ENCODE measurements at regions not wholly inside any gene's neighbourhood (a gene's known extent, or its start where the extent isn't known, plus 50 kb on each side); places are given as distances from the start of the nearest gene placed in this dataset.

DNA sequence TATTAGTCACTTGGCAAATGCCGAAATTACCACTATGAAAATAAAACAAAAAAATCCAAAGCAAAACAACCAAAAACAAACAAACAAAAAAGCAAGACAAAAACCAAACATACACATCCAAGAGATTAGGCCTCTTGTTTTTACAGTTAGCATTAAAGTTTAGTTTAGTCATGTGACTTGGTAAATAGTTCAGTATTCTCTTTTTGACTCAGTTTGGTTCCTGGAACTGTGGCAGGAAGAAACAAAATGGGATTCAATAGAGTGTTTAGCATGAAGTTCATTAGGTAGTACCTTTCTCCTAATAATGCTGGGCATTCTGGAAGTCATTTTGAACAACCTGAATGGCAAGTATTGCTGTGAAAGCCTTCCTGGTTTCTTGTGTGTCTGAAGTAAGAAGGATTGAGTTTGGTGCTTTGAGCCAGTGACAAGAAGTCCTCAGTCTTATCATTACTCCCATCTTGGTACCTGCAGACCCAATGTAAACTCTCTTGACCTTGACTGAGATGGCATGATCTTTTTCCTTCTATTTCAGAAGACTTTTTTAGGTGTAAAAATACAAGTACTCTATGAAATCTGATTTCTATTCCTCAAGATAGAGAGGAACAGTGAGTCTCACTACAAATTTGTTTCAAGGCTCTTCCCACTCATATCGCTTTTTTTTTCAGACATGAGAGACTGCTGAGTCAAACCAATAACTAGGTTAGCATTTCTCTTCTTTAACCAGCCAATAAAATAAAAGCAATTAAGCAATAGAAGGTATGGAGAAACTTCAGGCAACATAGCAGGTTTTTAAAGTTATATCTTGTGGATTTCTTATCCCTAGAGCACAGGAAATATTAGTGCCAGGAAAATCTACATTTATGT, 223.6 kb upstream of the PREP start:
- H3K9me3 ChIP-seq: no peaks in the 10 kb centered on the region
- DNase-seq (no peak), ATAC-seq (no peak)
- H3K27me3 ChIP-seq: no peaks in the 10 kb centered on the region
- no peak overlapping the region for H3K4me3 ChIP-seq
- H3K27ac ChIP-seq: no peak overlapping the region
- in situ Hi-C loops (cut with MboI; ENCODE audit: low sequenced_read_pairs in 4 of 4) (no loop called here), intact Hi-C loops (cut with DNase I; ENCODE audit: low total_unique reads) (no loop called here)
- TF ChIP-seq, protein P1, sequence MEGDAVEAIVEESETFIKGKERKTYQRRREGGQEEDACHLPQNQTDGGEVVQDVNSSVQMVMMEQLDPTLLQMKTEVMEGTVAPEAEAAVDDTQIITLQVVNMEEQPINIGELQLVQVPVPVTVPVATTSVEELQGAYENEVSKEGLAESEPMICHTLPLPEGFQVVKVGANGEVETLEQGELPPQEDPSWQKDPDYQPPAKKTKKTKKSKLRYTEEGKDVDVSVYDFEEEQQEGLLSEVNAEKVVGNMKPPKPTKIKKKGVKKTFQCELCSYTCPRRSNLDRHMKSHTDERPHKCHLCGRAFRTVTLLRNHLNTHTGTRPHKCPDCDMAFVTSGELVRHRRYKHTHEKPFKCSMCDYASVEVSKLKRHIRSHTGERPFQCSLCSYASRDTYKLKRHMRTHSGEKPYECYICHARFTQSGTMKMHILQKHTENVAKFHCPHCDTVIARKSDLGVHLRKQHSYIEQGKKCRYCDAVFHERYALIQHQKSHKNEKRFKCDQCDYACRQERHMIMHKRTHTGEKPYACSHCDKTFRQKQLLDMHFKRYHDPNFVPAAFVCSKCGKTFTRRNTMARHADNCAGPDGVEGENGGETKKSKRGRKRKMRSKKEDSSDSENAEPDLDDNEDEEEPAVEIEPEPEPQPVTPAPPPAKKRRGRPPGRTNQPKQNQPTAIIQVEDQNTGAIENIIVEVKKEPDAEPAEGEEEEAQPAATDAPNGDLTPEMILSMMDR (IDR thresholded peaks at IDR 0.05 in 4 of 5, conservative IDR thresholded peaks at IDR 0.05 in 1 of 5): no peak
- no peak for TF ChIP-seq POLR2A (IDR thresholded peaks at IDR 0.05)
- no peaks in the 10 kb centered on the region for H3K4me1 ChIP-seq
- H3K36me3 ChIP-seq: no peaks in the 10 kb centered on the region

DNA sequence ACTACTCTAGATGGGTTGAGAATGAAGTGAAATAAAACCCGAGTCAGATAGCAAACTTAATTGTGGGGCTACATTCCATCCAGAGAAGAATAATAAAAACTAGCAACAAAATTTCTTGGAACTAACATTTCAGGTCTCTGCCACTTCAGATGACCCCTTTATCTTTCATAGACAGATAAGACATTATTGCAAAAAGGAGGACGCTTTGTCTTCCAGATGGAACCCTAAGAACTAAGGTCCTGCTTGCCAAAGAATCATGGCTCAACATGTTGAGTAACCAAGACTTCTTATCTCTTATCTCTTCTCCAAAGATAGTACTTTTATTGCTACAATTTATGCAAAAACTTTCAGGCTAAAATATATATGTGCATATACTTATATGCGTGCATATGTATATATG, 221.1 kb upstream of the PREP start:
- Histone ChIP-seq H3K4me3 (no peak overlapping the region), H3K4me1 (no peaks in the 10 kb centered on the region), H3K27ac (no peak overlapping the region), H3K27me3 (no peaks in the 10 kb centered on the region), H3K36me3 (no peaks in the 10 kb centered on the region), H3K9me3 (no peaks in the 10 kb centered on the region)
- ATAC-seq (no peak), DNase-seq (no peak)
- in situ Hi-C loops (cut with MboI; ENCODE audit: low sequenced_read_pairs in 4 of 4): no loop called here
- intact Hi-C loops (cut with DNase I; ENCODE audit: low total_unique reads): no loop called here
- TF ChIP-seq POLR2A (IDR thresholded peaks at IDR 0.05): no peak
- TF ChIP-seq, protein P1 (IDR thresholded peaks at IDR 0.05 in 4 of 5, conservative IDR thresholded peaks at IDR 0.05 in 1 of 5): no peak

DNA sequence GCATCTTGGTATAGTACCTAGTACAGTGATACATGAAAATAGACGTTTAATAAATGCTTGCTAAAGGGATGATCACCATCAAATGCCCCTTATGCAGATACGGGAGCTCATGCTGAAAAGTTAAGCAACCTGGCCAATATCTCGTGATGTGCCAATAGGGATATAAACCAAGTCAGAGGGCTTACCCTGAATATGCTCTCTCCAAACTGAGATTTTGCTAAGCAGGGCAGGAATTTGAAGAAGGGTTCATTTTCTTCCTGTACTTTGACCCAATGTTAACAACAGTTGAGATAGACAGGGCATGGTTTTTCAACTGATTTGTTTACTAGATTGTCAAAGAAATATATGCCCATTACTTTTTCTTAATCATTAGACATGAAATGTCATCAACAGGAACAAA, 219.3 kb upstream of the PREP start:
- H3K36me3 ChIP-seq: no peaks in the 10 kb centered on the region
- DNase-seq: no peak
- in situ Hi-C loops (cut with MboI; ENCODE audit: low sequenced_read_pairs in 4 of 4): no loop called here
- H3K4me1 ChIP-seq: no peaks in the 10 kb centered on the region
- H3K27ac ChIP-seq: no peak overlapping the region
- TF ChIP-seq POLR2A (IDR thresholded peaks at IDR 0.05): no peak
- TF ChIP-seq, protein P1 (IDR thresholded peaks at IDR 0.05 in 4 of 5, conservative IDR thresholded peaks at IDR 0.05 in 1 of 5): no peak
- ATAC-seq: no peak
- no peak overlapping the region for H3K4me3 ChIP-seq
- H3K9me3 ChIP-seq: no peaks in the 10 kb centered on the region
- no peaks in the 10 kb centered on the region for H3K27me3 ChIP-seq
- intact Hi-C loops (cut with DNase I; ENCODE audit: low total_unique reads): no loop called here

DNA sequence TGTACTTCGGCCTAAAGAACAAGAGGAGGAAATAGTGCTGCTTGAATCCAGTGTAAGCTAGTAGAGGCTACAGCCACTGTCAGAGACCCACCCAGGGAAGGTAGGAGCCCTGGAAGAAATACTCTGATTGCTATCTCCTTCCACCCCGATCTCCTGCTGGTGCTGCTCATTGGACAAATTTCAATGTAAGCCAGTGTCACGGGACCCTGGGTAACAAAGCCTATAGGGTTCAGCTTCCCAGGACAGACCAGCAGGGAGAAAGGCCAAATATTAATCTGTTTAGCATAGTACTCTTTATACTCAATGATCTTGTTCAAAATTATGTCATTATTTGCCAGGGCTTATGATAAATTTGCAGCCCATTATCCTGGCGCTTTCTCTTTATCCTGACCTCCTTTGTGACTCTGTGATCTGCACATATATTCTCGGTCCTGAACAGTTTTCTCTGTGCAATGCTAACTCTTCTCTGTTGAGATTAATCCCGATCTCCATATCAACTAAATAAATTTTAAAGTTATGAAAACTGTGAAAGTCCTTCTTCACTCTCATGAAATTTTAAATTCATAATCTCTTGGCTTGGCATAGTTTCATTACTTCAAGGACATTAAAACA, 218.8 kb upstream of the PREP start:
- intact Hi-C loops (cut with DNase I; ENCODE audit: low total_unique reads): no loop called here
- Histone ChIP-seq H3K27me3 (no peaks in the 10 kb centered on the region), H3K9me3 (no peaks in the 10 kb centered on the region), H3K27ac (no peak overlapping the region), H3K36me3 (no peaks in the 10 kb centered on the region), H3K4me3 (no peak overlapping the region), H3K4me1 (no peaks in the 10 kb centered on the region)
- ATAC-seq: no peak
- TF ChIP-seq, protein P1 (IDR thresholded peaks at IDR 0.05 in 4 of 5, conservative IDR thresholded peaks at IDR 0.05 in 1 of 5): no peak
- TF ChIP-seq POLR2A (IDR thresholded peaks at IDR 0.05): no peak
- DNase-seq: no peak
- in situ Hi-C loops (cut with MboI; ENCODE audit: low sequenced_read_pairs in 4 of 4): no loop called here

Measured in gastrocnemius medialis (tissue), 4 donors.